HL-60 (cell line): ENCODE measurements at regions not wholly inside any gene's neighbourhood (a gene's known extent, or its start where the extent isn't known, plus 50 kb on each side); places are given as distances from the start of the nearest gene placed in this dataset.

Experiments used
- DNase-seq, 2 experiments: peaks; one replicate each; pipeline ENCODE4 v3.0.0-alpha.2; 2010 to 2020; ENCODE audit warnings: low read depth in 1 of 2, low spot score in 1 of 2
- H3K27ac ChIP-seq: fragments of 250-450 bp; sonication (Bioruptor Pico); replicated peaks from 2 replicates; pipeline ENCODE4 v1.5.1; 2020; ENCODE audit warnings: mild to moderate bottlenecking, moderate library complexity
- H3K27me3 ChIP-seq: fragments of 250-450 bp; sonication (Bioruptor Pico); 2 replicates; pipeline ENCODE4 v1.5.1; 2021; ENCODE audit warnings: mild to moderate bottlenecking, moderate library complexity; ENCODE audit not compliant: insufficient read depth, poor library complexity, severe bottlenecking
- H3K4me3 ChIP-seq: replicated peaks from 2 replicates; pipeline ENCODE4 v1.5.1; 2011; ENCODE audit warnings: mild to moderate bottlenecking, control low read depth, low read length; ENCODE audit not compliant: insufficient read depth
- GABPA ChIP-seq: IDR thresholded peaks from 2 replicates; pipeline ENCODE4 v1.6.1; 2012; ENCODE audit warnings: low read depth
- POLR2AphosphoS5 ChIP-seq: IDR thresholded peaks from 2 replicates; pipeline ENCODE4 v1.6.1; 2012; ENCODE audit warnings: low read depth
- SPI1 ChIP-seq: IDR thresholded peaks from 2 replicates; pipeline ENCODE4 v1.6.1; 2012; ENCODE audit warnings: low read depth, mild to moderate bottlenecking, borderline replicate concordance
- TF ChIP-seq, protein P1 (sequence below): IDR thresholded peaks from 2 replicates; pipeline ENCODE4 v1.6.1; 2012; ENCODE audit warnings: low read depth; ENCODE audit not compliant: insufficient replicate concordance
- TF ChIP-seq, protein P2 (sequence below): IDR thresholded peaks from one replicate; pipeline ENCODE4 v1.5.1; 2011; ENCODE audit warnings: low read length, control low read depth, inconsistent platforms; ENCODE audit not compliant: insufficient read depth

DNA sequence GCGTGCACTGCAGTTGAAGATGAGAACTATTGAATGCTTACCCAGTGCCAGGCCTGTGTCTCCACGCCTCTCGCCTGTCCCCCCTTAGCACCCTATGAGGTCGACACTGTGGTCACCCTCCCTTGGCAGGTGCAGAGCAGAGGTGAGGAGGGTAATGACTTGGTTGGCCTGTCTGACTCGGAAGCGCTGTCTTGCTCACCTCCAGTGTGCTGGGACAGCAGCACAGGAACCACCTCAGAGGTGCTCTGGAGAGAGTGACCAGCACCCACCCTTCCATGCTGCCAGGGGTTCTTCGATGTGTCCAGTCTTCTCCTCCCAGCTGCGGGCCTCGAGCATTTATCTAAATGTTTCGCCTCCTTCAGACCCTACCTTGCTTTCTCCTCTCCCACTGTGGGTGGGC, 178.3 kb upstream of the IRX2 start:
- TF ChIP-seq, protein P1, sequence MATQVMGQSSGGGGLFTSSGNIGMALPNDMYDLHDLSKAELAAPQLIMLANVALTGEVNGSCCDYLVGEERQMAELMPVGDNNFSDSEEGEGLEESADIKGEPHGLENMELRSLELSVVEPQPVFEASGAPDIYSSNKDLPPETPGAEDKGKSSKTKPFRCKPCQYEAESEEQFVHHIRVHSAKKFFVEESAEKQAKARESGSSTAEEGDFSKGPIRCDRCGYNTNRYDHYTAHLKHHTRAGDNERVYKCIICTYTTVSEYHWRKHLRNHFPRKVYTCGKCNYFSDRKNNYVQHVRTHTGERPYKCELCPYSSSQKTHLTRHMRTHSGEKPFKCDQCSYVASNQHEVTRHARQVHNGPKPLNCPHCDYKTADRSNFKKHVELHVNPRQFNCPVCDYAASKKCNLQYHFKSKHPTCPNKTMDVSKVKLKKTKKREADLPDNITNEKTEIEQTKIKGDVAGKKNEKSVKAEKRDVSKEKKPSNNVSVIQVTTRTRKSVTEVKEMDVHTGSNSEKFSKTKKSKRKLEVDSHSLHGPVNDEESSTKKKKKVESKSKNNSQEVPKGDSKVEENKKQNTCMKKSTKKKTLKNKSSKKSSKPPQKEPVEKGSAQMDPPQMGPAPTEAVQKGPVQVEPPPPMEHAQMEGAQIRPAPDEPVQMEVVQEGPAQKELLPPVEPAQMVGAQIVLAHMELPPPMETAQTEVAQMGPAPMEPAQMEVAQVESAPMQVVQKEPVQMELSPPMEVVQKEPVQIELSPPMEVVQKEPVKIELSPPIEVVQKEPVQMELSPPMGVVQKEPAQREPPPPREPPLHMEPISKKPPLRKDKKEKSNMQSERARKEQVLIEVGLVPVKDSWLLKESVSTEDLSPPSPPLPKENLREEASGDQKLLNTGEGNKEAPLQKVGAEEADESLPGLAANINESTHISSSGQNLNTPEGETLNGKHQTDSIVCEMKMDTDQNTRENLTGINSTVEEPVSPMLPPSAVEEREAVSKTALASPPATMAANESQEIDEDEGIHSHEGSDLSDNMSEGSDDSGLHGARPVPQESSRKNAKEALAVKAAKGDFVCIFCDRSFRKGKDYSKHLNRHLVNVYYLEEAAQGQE: no peak
- no peak for TF ChIP-seq SPI1
- TF ChIP-seq, protein P2, sequence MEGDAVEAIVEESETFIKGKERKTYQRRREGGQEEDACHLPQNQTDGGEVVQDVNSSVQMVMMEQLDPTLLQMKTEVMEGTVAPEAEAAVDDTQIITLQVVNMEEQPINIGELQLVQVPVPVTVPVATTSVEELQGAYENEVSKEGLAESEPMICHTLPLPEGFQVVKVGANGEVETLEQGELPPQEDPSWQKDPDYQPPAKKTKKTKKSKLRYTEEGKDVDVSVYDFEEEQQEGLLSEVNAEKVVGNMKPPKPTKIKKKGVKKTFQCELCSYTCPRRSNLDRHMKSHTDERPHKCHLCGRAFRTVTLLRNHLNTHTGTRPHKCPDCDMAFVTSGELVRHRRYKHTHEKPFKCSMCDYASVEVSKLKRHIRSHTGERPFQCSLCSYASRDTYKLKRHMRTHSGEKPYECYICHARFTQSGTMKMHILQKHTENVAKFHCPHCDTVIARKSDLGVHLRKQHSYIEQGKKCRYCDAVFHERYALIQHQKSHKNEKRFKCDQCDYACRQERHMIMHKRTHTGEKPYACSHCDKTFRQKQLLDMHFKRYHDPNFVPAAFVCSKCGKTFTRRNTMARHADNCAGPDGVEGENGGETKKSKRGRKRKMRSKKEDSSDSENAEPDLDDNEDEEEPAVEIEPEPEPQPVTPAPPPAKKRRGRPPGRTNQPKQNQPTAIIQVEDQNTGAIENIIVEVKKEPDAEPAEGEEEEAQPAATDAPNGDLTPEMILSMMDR: no peak
- H3K27me3 ChIP-seq: no peaks in the 10 kb centered on the region
- H3K4me3 ChIP-seq: no peak overlapping the region
- H3K27ac ChIP-seq: no peak overlapping the region
- DNase-seq: no peak

- Histone ChIP-seq H3K27ac (no peak overlapping the region), H3K4me3 (no peak overlapping the region), H3K27me3 (no peaks in the 10 kb centered on the region)
- TF ChIP-seq POLR2AphosphoS5 (no peak), GABPA (no peak)
- TF ChIP-seq, protein P1: no peak
- DNase-seq: no peak
Observed at GRCh38 chr5:2921651-2922050, 170.2 kb upstream of the IRX2 start.

DNA sequence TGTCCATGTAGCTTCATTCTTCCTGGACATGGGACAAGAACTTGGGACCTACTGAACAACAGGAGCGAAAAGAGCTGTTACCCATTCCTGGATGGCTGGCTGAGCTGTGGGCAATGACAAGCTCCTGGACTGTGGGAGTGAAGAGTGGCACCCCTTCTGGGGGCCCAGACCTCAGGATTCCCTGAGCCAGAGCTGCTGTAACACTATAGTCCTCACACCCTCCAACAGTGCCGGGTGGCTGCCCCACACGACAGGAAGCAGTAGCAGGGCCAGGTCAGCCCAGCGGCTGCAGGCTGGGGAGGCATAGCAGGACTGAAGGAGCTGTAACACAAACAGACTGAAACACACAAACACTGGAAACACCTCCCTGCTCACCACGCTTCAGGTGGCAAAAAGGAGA, 169.7 kb upstream of the IRX2 start:
- Histone ChIP-seq H3K27ac (no peak overlapping the region), H3K27me3 (no peaks in the 10 kb centered on the region), H3K4me3 (no peak overlapping the region)
- TF ChIP-seq POLR2AphosphoS5: no peak
- TF ChIP-seq, protein P2: no peak
- TF ChIP-seq SPI1: no peak
- no peak for TF ChIP-seq GABPA
- no peak for DNase-seq

GRCh38 chr5:2920312-2920711, 168.8 kb upstream of the IRX2 start:
- H3K27me3 ChIP-seq: no peaks in the 10 kb centered on the region
- no peak overlapping the region for H3K27ac ChIP-seq
- DNase-seq: no peak
- TF ChIP-seq SPI1 (no peak), GABPA (no peak), POLR2AphosphoS5 (no peak)
- TF ChIP-seq, protein P1: no peak
- TF ChIP-seq, protein P2: no peak
- H3K4me3 ChIP-seq: no peak overlapping the region
